Activated CD4-positive, alpha-beta T cell treated with anti-CD3 and anti-CD28 coated beads, Interleukin-2, Interleukin-6, amounts not matched to agents 100 ng/mL and 50 ng/mL, durations not matched to agents 16 hours and 8 hours (primary cell): ENCODE measurements at regions not wholly inside any gene's neighbourhood (a gene's known extent, or its start where the extent isn't known, plus 50 kb on each side); places are given as distances from the start of the nearest gene placed in this dataset.
"Not testable (repeated sequence)": the region's sequence is repeated elsewhere in the genome, so short reads cannot be mapped to it uniquely, and the experiment has no call there.

ENCODE experiments used
- DNase-seq: peaks from one replicate; pipeline ENCODE4 v3.0.0-alpha.2; 2020

DNA sequence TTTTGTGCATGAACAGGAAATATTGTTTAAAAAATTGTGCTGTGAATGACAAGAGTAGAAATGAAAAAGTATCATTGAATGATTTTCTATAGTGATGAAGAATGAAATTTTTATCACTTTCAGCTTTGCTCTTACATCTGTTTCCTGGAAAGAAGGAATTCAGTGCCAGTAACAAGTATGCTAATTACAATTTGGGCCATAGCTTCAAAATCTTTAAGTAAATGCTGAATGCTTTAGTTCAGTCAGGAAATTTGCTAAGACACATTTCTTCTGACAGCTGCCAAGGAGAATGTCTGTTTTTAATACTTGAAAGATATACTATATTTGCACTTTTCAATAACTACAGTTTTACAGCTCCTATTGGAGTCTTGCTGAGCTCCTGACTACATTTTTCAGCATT, 203.7 kb upstream of the RSPO3 start:
- DNase-seq: no peak

GRCh38 chr6:126919947-126920346, 198.5 kb upstream of the RSPO3 start:
- no peak for DNase-seq

DNA sequence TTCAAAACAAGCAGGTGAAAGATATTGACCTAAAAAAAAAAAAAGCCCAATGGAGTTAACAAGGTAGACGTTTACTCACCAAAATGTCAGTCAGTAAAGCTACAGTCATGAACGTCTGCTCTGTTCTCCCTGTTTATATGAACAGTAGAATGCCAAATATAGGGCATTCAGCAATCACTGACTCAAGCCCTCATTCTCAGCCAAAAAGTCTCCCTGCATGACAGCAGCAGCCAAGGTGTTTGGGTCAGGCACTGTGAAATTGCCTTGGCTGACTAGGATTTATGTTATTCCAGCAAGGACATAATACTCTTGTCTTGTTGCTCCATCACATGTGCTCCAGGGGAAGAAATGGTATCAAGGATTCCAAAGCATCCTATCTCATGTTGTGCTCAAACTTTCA, 194.7 kb upstream of the RSPO3 start:
- no peak for DNase-seq

- DNase-seq: no peak
These were observed 191.5 kb upstream of the RSPO3 start for GRCh38 chr6:126926926-126927325.

DNA sequence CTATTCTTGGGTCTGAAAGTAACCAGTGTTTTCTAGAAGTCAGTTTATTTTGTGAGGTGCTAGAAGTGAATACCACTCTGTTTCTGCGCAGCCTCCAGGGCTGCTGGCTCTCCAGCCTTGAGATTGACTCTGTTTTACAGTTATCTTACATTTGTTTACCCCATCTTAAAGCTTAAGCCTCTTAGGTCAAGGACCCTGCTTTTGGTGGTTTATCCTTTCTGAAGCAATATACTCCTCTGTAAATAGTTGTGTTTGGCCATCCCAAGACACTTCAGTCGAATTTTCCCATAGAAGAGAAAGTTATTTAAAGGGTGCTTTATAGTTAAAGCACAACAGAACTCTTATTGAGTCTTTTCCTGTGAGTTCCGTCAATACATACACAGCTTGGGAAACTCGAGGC, 190.6 kb upstream of the RSPO3 start:
- no peak for DNase-seq

GRCh38 chr6:126937426-126937825, 181.0 kb upstream of the RSPO3 start:
- DNase-seq: no peak

- no peak for DNase-seq
These were observed 178.7 kb upstream of the RSPO3 start for GRCh38 chr6:126939784-126940183.

- DNase-seq: no peak
These were observed 176.7 kb upstream of the RSPO3 start for GRCh38 chr6:126941751-126942150.

GRCh38 chr6:126944512-126944911, 174.0 kb upstream of the RSPO3 start:
- no peak for DNase-seq

- DNase-seq: no peak
These were observed 173.3 kb upstream of the RSPO3 start for GRCh38 chr6:126945150-126945685.

DNA sequence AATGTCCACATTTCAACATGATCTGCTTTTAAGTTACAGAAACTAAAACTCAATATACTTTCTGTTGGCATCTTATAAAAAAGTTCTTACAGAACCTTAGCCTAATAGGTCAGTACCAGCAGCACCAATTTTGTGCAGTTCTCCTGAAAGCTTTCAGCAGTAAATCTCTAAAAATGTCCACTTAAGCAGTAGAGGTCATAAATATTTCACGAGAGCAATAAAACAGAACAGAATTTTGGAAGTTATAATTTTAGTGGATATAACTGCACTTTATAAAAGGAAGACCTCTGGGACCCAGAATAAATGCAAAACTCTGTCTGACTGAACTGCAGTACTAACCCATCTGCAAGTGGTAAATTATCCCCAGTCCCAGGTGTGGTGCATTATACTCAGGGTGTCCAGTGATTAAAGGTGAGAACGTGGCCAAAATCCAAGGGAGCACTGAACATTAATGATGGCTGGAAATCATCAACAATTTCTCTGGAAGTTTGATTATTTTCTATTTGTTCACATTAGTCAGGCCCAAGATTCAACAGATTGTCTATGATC, 172.6 kb upstream of the RSPO3 start:
- no peak for DNase-seq

DNA sequence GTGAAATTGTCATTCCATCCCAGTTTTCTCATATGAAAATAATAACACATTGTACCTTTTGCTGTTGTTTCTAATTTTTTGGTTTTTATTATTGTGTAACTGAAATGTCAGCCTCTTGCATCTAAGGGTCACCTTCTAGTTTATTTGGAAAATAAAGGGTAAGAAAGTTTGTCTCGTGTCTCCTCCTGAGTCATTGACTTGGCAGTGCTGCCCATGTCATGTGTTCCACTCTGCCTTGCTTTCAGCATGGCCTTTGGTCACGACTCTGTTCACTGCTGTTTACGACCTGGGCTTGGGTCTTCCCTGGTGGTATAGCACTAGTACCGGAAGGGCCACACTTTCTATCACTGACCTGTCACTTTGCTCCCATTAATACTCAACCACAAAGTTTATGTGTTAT, 171.4 kb upstream of the RSPO3 start:
- DNase-seq: no peak

GRCh38 chr6:126949786-126950185, 168.7 kb upstream of the RSPO3 start:
- no peak for DNase-seq

GRCh38 chr6:126955621-126956020, 162.8 kb upstream of the RSPO3 start:
- no peak for DNase-seq

DNA sequence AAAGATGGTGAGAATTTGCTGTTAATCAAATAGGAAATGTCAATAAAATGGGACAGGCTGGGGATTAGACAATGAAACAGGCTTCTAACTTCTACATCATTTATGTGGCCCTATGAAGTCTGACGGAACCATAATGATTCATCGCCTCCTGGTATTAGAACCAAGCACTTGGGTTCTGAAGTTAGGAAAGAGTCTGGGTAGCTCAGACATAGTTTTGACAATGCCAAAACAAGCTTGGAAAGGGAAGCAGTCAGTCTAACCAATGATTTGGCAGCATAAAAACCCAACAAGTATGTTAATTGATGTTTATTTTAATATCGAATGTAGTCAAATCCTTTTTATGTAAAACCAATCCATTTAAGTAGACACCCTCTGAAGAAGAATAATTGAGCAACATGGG, 160.8 kb upstream of the RSPO3 start:
- no peak for DNase-seq

DNA sequence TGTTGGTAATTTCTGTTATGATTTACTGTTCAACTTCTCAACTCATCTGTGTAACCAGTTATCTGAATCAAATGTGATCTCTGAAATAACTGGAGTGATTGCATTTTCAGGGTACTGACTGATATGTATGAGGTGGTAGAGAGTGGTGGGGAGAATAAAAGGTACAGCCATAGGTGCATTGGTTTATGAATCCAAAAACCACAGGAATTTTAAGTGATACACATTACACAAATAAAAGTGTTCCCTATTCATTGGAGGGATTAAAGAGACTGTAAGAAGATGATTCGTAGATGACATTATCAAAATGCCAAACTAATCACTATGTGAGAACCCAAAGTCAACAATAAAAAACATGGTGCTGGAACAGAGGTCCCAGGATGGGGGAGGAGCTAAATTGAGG, 158.7 kb upstream of the RSPO3 start:
- no peak for DNase-seq

DNA sequence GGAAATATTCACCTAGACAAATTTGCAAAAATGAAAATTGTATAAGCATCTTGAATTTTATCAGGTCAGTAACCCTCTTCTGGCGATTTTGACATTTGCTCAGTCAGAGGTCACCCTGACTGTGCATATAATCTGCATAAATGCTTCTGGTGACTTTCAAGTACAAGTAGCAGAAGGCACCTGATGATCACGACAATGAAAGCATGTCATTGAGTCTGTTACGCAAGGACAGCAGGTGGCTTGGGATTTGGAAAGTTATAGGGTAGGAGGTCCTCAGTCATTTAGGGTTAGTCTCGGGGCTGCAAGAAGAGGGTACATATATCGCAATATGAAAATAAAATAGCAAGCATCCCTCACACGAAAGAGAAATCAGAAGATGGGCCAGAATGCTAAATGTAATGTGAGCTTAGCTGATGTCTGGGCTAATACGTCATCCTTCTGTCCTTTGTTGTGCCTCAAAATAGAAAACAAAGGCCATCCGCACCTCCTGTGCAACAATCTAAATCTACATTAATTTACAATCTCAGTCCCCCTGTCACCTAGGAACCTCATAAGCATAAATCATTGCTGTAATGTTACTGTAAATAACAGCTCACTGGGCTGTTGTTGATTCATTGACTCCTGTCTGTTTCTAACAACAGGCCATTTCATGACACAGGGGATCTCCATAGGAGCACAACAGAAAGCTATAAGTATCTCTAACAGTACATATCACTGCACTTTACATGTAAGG, 155.2 kb upstream of the RSPO3 start:
- no peak for DNase-seq

GRCh38 chr6:126967296-126968005, 151.0 kb upstream of the RSPO3 start:
- DNase-seq: no peak

DNA sequence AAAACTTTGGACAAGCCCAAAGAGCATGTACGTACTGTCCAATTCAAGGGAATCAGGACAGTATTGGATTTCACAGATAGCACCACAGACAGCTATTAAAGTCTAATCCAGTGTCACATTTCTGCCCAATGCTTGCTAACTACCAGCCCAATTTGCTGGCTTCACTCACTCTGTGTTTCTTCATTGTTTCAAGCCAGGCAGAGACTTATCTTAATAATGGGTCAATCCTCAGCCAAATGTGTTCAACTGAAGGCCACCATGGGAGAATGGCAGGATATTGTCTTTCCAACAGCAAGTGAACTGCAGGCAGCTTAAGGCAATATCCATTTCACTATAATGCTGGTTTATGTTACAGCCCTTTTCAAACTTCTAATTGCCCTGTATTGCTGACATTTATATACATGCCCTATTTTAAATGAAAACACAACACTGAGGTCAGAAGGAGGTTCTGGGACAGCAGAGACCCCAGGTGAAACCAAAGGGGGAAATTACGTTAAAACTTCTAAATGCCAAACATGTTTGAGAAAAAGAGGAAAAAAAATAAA, 142.1 kb upstream of the RSPO3 start:
- DNase-seq: no peak

DNA sequence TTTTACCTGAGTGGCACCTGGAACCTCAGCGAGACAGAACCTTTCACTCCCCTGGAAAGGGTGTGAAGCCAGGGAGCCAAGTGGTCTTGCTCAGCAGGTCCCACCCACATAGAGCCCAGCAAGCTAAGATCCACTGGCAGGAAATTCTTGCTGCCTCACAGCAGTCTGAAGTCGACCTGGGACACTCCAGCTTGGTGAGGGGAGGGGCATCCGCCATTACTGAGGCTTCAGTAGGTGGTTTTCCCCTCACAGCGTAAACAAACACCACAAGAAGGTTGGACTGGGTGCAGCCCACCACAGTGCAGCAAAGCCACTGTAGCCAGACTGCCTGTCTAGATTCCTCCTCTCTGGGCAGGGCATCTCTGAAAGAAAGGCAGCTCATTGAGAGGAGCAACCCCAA, 134.7 kb upstream of the RSPO3 start:
- no peak for DNase-seq

DNA sequence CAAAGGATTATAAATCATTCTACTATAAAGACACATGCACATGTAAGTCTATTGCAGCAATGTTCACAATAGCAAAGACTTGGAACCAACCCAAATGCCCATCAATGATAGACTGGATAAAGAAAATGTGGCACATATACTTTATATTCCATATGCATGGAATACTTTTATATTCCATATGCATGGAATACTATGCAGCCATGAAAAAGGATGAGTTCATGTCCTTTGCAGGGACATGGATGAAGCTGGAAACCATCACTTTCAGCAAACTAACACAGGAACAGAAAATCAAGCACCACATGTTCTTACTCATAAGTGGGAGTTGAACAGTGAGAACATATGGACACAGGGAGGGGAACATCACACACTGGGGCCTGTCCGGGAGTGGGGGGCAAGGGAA, 130.3 kb upstream of the RSPO3 start:
- DNase-seq: not testable (repeated sequence)

- DNase-seq: no peak
These were observed 117.8 kb upstream of the RSPO3 start for GRCh38 chr6:127000631-127001030.

- no peak for DNase-seq
These were observed 104.6 kb upstream of the RSPO3 start for GRCh38 chr6:127013865-127014264.

- no peak for DNase-seq
These were observed 102.6 kb upstream of the RSPO3 start for GRCh38 chr6:127015858-127016257.
